ENCODE measurements at regions not wholly inside any gene's neighbourhood (a gene's known extent, or its start where the extent isn't known, plus 50 kb on each side); places are given as distances from the start of the nearest gene placed in this dataset.
"Not testable (repeated sequence)": the region's sequence is repeated elsewhere in the genome, so short reads cannot be mapped to it uniquely, and the experiment has no call there.

- not testable (repeated sequence) for DNase-seq (ENCODE audit: low spot score)
Measured at GRCh38 chr7:150193866-150194265, 129.3 kb upstream of the LRRC61 start.

Data from umbilical cord (tissue), 1 donor.